B cell (primary cell): ENCODE measurements at regions not wholly inside any gene's neighbourhood (a gene's known extent, or its start where the extent isn't known, plus 50 kb on each side); places are given as distances from the start of the nearest gene placed in this dataset.

ENCODE experiments used
- ATAC-seq: fragments of 200-7000 bp; cut with Tn5 transposase; one replicate; pipeline ENCODE4 v1.10.0; 2021; ENCODE audit warnings: low read depth, mild to moderate bottlenecking, moderate number of reproducible peaks, moderate library complexity
- CTCF ChIA-PET: fragments of 350-600 bp; sonication (Branson Sonifier 250); formaldehyde crosslinking; loops from one replicate; lab custom pipeline; 2021; ENCODE audit warnings: antibody characterized with exemption, inconsistent platforms; lab: Charles Lee
- POLR2A ChIA-PET: fragments of 350-600 bp; sonication (Branson Sonifier 250); formaldehyde crosslinking; loops from one replicate; lab custom pipeline; 2021; ENCODE audit warnings: antibody characterized with exemption; lab: Charles Lee
- DNase-seq: peaks from one replicate; pipeline ENCODE4 v3.0.0; 2013
- H2AFZ ChIP-seq: 2 replicates; pipeline ENCODE4 v1.6.1; 2012; ENCODE audit warnings: mild to moderate bottlenecking, low read depth, low read length; ENCODE audit not compliant: insufficient read depth, poor library complexity, severe bottlenecking
- H3K27ac ChIP-seq, 2 donors: 1 replicate in 1 of 2; 2 replicates in 1 of 2; pipeline ENCODE4 v1.5.1; 2012 to 2013; ENCODE audit warnings: low read length in 2 of 2, mild to moderate bottlenecking in 2 of 2, moderate library complexity in 1 of 2
- H3K27me3 ChIP-seq, 4 experiments: fragments of 200-600 bp in 1 of 4; sonication (generic) in 1 of 4; replicated peaks in 1 of 4; 1 replicate in 2 of 4; 2 replicates in 2 of 4; pipeline versions ENCODE4 v1.6.1 to v1.7.0; 2013 to 2016; ENCODE audit warnings: low read length in 3 of 4, mild to moderate bottlenecking in 2 of 4, mixed read lengths in 1 of 4, moderate library complexity in 1 of 4; ENCODE audit not compliant: insufficient read depth in 4 of 4, control insufficient read depth in 3 of 4; ENCODE audit errors: control extremely low read depth in 1 of 4
- H3K36me3 ChIP-seq, 2 experiments: replicated peaks in 1 of 2; 1 replicate in 1 of 2; 2 replicates in 1 of 2; pipeline versions ENCODE4 v1.6.1 to v1.7.1; 2013; ENCODE audit warnings: low read length in 1 of 2; ENCODE audit not compliant: insufficient read depth in 2 of 2, control insufficient read depth in 1 of 2; ENCODE audit errors: control extremely low read depth in 1 of 2, extremely low read depth in 1 of 2
- H3K4me1 ChIP-seq, 2 donors: fragments of 200-600 bp in 1 of 2; sonication (generic) in 1 of 2; 1 replicate in 1 of 2; 2 replicates in 1 of 2; pipeline versions ENCODE4 v1.5.1 to v1.6.1; 2013 to 2017; ENCODE audit warnings: low read length in 2 of 2; ENCODE audit not compliant: control insufficient read depth in 2 of 2, insufficient read depth in 2 of 2
- H3K4me2 ChIP-seq: replicated peaks from 2 replicates; pipeline ENCODE3; 2012; ENCODE audit warnings: mild to moderate bottlenecking, low read depth, low read length; ENCODE audit not compliant: poor library complexity, severe bottlenecking
- H3K4me3 ChIP-seq, 5 experiments: fragments of 200-600 bp in 1 of 5; sonication (generic) in 1 of 5; 1 replicate in 3 of 5; 2 replicates in 2 of 5; pipeline versions ENCODE4 v1.5.1 to v1.7.0; 2011 to 2016; ENCODE audit warnings: low read length in 4 of 5, mild to moderate bottlenecking in 4 of 5, low read depth in 2 of 5, control low read depth in 1 of 5, moderate library complexity in 1 of 5; ENCODE audit not compliant: insufficient read depth in 1 of 5; ENCODE audit errors: control extremely low read depth in 1 of 5, extremely low read depth in 1 of 5
- H3K79me2 ChIP-seq: fragments of 200-600 bp; sonication (generic); one replicate; pipeline ENCODE4 v1.6.0; 2016; ENCODE audit warnings: low read length; ENCODE audit not compliant: control insufficient read depth, insufficient read depth
- H3K9ac ChIP-seq: fragments of 200-600 bp; sonication (generic); 2 replicates; pipeline ENCODE4 v1.6.1; 2017; ENCODE audit warnings: mild to moderate bottlenecking, low read length, moderate library complexity
- H3K9me3 ChIP-seq, 3 donors: one replicate each; pipeline versions ENCODE4 v1.6.1 to v1.7.1; 2013; ENCODE audit warnings: low read length in 2 of 3; ENCODE audit not compliant: control insufficient read depth in 2 of 3, insufficient read depth in 1 of 3; ENCODE audit errors: control extremely low read depth in 1 of 3
- H4K20me1 ChIP-seq: 2 replicates; pipeline ENCODE4 v1.6.0; 2012; ENCODE audit warnings: mild to moderate bottlenecking, low read length; ENCODE audit not compliant: insufficient read depth, control insufficient read depth, poor library complexity, severe bottlenecking
- H3K27ac Mint-ChIP-seq: one replicate; pipeline ENCODE4 v1.8.0; 2021; ENCODE audit warnings: mixed read lengths
- H3K27me3 Mint-ChIP-seq: one replicate; pipeline ENCODE4 v1.8.0; 2021; ENCODE audit warnings: mixed read lengths
- H3K4me1 Mint-ChIP-seq: one replicate; pipeline ENCODE4 v1.8.0; 2021; ENCODE audit warnings: mixed read lengths
- H3K4me3 Mint-ChIP-seq: one replicate; pipeline ENCODE4 v1.8.0; 2021; ENCODE audit warnings: mixed read lengths
- H3K9me3 Mint-ChIP-seq: one replicate; pipeline ENCODE4 v1.8.0; 2022; ENCODE audit warnings: mixed read lengths; ENCODE audit not compliant: insufficient read depth
- EZH2 ChIP-seq: IDR thresholded peaks from 2 replicates; pipeline ENCODE4 v1.6.1; 2012; ENCODE audit warnings: borderline replicate concordance, low read depth, mild to moderate bottlenecking, moderate library complexity, low read length; ENCODE audit not compliant: insufficient read depth, poor library complexity, severe bottlenecking
- WGBS: methylation state at CpG from one replicate; pipeline ENCODE4 v1.1.5; 2013; ENCODE audit warnings: missing lambda C conversion rate; ENCODE audit not compliant: insufficient coverage; 5-methylcytosine and 5-hydroxymethylcytosine counted together
- intact Hi-C: fragments of 100-400 bp; cut with micrococcal nuclease; formaldehyde crosslinking; loops from one replicate; pipeline ENCODE4 v1.10.0; 2022
- TF ChIP-seq, protein P1 (sequence below): fragments of 200-600 bp; IDR thresholded peaks from one replicate; pipeline ENCODE4 v1.8.0; 2022; ENCODE audit warnings: antibody characterized with exemption, mild to moderate bottlenecking

- CTCF ChIA-PET = no interaction called here
These were observed 109.2 kb upstream of the SLC7A1 start for GRCh38 chr13:29704648-29705047.

DNA sequence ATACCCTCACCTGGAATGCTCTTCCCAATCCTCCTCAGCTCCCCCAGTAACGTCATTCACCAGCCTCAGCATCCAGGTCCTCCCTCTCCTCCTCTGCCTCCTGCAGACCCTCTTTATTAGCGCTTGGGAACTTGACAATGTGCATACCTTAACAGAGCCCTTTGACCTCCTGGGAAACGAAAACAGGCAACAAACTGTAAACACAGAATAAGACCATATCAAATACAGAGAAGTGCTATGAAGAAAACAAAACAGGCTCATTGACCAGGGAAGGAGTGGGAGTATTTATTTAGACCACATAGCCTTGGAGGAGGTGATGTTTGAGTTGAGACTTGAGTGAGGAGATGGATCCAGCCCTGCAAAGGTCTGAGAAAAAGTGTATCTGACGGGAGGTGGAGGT, 107.9 kb upstream of the SLC7A1 start:
- Histone ChIP-seq H3K27ac (no peak overlapping the region), H3K4me2 (no peak overlapping the region), H3K4me1 (no peaks in the 10 kb centered on the region), H3K9ac (no peak overlapping the region), H3K27me3 (peaks cover 0 to 5% (median under 1%) of the 10 kb centered on the region in 4 experiments), H2AFZ (no peak overlapping the region), H3K9me3 (no peaks in the 10 kb centered on the region), H3K36me3 (no peaks in the 10 kb centered on the region), H3K79me2 (no peaks in the 10 kb centered on the region), H3K4me3 (no peak overlapping the region), H4K20me1 (no peaks in the 10 kb centered on the region)
- no peak overlapping the region for H3K27ac Mint-ChIP-seq
- H3K4me3 Mint-ChIP-seq = no peak overlapping the region
- DNase-seq (no peak), ATAC-seq (no peak)
- peaks cover 29% of the 10 kb centered on the region for H3K27me3 Mint-ChIP-seq
- CTCF ChIA-PET = no interaction called here
- TF ChIP-seq EZH2 = no peak
- TF ChIP-seq, protein P1, sequence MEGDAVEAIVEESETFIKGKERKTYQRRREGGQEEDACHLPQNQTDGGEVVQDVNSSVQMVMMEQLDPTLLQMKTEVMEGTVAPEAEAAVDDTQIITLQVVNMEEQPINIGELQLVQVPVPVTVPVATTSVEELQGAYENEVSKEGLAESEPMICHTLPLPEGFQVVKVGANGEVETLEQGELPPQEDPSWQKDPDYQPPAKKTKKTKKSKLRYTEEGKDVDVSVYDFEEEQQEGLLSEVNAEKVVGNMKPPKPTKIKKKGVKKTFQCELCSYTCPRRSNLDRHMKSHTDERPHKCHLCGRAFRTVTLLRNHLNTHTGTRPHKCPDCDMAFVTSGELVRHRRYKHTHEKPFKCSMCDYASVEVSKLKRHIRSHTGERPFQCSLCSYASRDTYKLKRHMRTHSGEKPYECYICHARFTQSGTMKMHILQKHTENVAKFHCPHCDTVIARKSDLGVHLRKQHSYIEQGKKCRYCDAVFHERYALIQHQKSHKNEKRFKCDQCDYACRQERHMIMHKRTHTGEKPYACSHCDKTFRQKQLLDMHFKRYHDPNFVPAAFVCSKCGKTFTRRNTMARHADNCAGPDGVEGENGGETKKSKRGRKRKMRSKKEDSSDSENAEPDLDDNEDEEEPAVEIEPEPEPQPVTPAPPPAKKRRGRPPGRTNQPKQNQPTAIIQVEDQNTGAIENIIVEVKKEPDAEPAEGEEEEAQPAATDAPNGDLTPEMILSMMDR = no peak
- POLR2A ChIA-PET = no interaction called here
- H3K9me3 Mint-ChIP-seq = no peaks in the 10 kb centered on the region
- WGBS = 79% methylated on average over 3 of the region's 4 CpGs
- intact Hi-C loops = no loop called here
- H3K4me1 Mint-ChIP-seq = no peaks in the 10 kb centered on the region

More at GRCh38 chr13:29704648-29705047, 109.2 kb upstream of the SLC7A1 start:
- H4K20me1 ChIP-seq = no peaks in the 10 kb centered on the region
- WGBS = 66% methylated on average over 2 of the region's 3 CpGs
- no peak overlapping the region for H3K9ac ChIP-seq
- no peaks in the 10 kb centered on the region for H3K4me1 Mint-ChIP-seq
- no peak overlapping the region for H3K4me3 Mint-ChIP-seq
- H3K4me1 ChIP-seq = no peaks in the 10 kb centered on the region
- no peak for ATAC-seq
- H3K27ac Mint-ChIP-seq = no peak overlapping the region
- no peaks in the 10 kb centered on the region for H3K36me3 ChIP-seq
- no peaks in the 10 kb centered on the region for H3K9me3 Mint-ChIP-seq
- H3K79me2 ChIP-seq = no peaks in the 10 kb centered on the region
- H2AFZ ChIP-seq = no peak overlapping the region
- no peak overlapping the region for H3K4me2 ChIP-seq
- no peaks in the 10 kb centered on the region for H3K9me3 ChIP-seq
- intact Hi-C loops = no loop called here
- TF ChIP-seq, protein P1 = no peak
- no peak for TF ChIP-seq EZH2
- POLR2A ChIA-PET = no interaction called here
- no peak overlapping the region for H3K4me3 ChIP-seq
- peaks cover 31% of the 10 kb centered on the region for H3K27me3 Mint-ChIP-seq
- peaks cover 0 to 2% (median 0%) of the 10 kb centered on the region in 4 experiments for H3K27me3 ChIP-seq
- no peak for DNase-seq
- H3K27ac ChIP-seq = no peak overlapping the region
